Stomach (tissue), 8 donors: ENCODE measurements at regions not wholly inside any gene's neighbourhood (a gene's known extent, or its start where the extent isn't known, plus 50 kb on each side); places are given as distances from the start of the nearest gene placed in this dataset.

Experiments
- DNase-seq, 2 donors: peaks; one replicate each; pipeline versions ENCODE4 v3.0.0 to v3.0.0-alpha.2; 2013 to 2019
- H3K27ac ChIP-seq, 5 donors: fragments of 200-600 bp in 4 of 5; sonication (generic) in 4 of 5; one replicate each; pipeline ENCODE4 v1.5.1; 2013 to 2019; ENCODE audit warnings: mild to moderate bottlenecking in 1 of 5, moderate library complexity in 1 of 5
- H3K27me3 ChIP-seq, 3 donors: fragments of 200-600 bp; sonication (generic); one replicate each; pipeline ENCODE4 v1.5.1; 2017 to 2019; ENCODE audit warnings: mixed run types in 1 of 3
- H3K36me3 ChIP-seq, 4 donors: fragments of 200-600 bp; sonication (generic); 1 replicate in 3 of 4; 2 replicates in 1 of 4; pipeline ENCODE4 v1.5.1; 2016 to 2019
- H3K4me1 ChIP-seq, 4 donors: fragments of 200-600 bp; sonication (generic); one replicate each; pipeline ENCODE4 v1.5.1; 2016 to 2019
- H3K4me3 ChIP-seq, 4 donors: fragments of 200-600 bp; sonication (generic) in 3 of 4; one replicate each; pipeline ENCODE4 v1.5.1; 2016 to 2019; ENCODE audit warnings: mild to moderate bottlenecking in 1 of 4
- H3K9me3 ChIP-seq, 4 donors: fragments of 200-600 bp; sonication (generic); one replicate each; pipeline ENCODE4 v1.5.1; 2016 to 2019
- EP300 ChIP-seq: sonication (generic); formaldehyde crosslinking; IDR thresholded peaks from one replicate; pipeline ENCODE4 v1.6.1; 2017; ENCODE audit warnings: antibody characterized with exemption
- POLR2A ChIP-seq, 4 donors: fragments of 450-650 bp; IDR thresholded peaks; one replicate each; pipeline ENCODE4 v1.6.1; 2016; ENCODE audit warnings: antibody characterized with exemption in 4 of 4, control low read depth in 2 of 4, mild to moderate bottlenecking in 1 of 4, moderate library complexity in 1 of 4
- POLR2AphosphoS5 ChIP-seq, 3 donors: sonication (generic); formaldehyde crosslinking; IDR thresholded peaks; one replicate each; pipeline ENCODE4 v1.6.1; 2016; ENCODE audit warnings: antibody characterized with exemption in 3 of 3
- WGBS, 5 donors: extraction: QIAGEN DNeasy Blood & Tissue Kit in 3 of 5; methylation state at CpG; one replicate each; pipeline versions ENCODE4 v1.1.5 to v1.1.7; 2013 to 2018; 5-methylcytosine and 5-hydroxymethylcytosine counted together
- intact Hi-C: fragments of 100-400 bp; cut with DNase I; formaldehyde crosslinking; loops from one replicate; pipeline ENCODE4 v1.15.1; 2023; ENCODE audit warnings: low total_unique reads
- TF ChIP-seq, protein P1 (sequence below), 7 experiments: fragments of 450-650 bp in 4 of 7; fragments of 200-600 bp in 3 of 7; sonication (generic) in 3 of 7; IDR thresholded peaks; one replicate each; pipeline ENCODE4 v1.5.1; 2016 to 2019; ENCODE audit warnings: antibody characterized with exemption in 7 of 7, control low read depth in 2 of 7, mild to moderate bottlenecking in 1 of 7
- donor health status: healthy with polysubstance abuse.
- donor health status: Bipolar disorder and iron deficiency.
- donor health status: healthy.

DNA sequence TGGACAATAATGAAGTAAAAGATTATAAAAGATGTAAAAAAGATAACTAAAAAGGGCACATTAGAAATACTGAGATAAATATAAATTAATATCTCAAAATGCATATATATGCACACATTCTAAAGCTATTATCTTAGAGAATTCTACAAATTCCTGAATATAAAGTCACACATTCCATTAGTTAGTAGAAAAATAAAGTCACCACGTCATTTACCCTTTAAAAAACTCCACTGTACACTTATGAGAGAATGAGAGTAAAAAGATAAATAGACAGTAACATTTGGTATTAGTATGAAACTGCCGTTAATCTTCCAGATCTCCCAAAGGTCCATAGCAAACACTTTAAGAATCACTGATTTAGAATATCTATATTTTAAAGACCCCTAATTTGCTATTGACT is 67.2 kb upstream of the IL15 start:
- intact Hi-C loops = no loop called here
- no peak overlapping the region for H3K4me3 ChIP-seq
- H3K27me3 ChIP-seq = no peaks in the 10 kb centered on the region
- no peaks in the 10 kb centered on the region for H3K36me3 ChIP-seq
- H3K4me1 ChIP-seq = no peaks in the 10 kb centered on the region
- no peak for TF ChIP-seq EP300
- no peak for TF ChIP-seq POLR2AphosphoS5 (IDR thresholded peaks at IDR 0.05)
- TF ChIP-seq POLR2A (IDR thresholded peaks at IDR 0.05) = no peak
- H3K9me3 ChIP-seq = no peaks in the 10 kb centered on the region
- 74 to 77% (median 75%) methylated on average over 2 of the region's 2 CpGs for WGBS, 5 donors
- no peak overlapping the region for H3K27ac ChIP-seq
- no peak for DNase-seq

DNA sequence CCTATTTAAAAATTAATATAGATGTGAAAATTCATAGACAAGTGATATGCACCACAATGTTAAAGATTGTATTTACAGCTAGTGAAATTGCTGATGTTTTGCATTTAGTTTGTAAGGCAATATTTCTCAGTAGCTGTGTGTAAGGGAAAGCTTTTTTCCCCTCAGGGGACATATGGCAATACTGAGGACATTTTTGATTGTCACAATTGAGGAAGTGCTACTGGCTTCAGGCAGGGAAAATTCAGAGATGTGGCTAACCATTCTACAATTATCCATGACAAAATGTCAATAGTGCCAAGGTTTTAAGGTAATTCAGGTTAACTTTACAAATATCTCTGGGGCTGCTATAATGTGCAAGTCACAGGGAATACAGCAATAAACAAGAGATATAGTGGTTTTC is 66.1 kb upstream of the IL15 start:
- intact Hi-C loops = no loop called here
- Histone ChIP-seq H3K4me3 (no peak overlapping the region), H3K27me3 (no peaks in the 10 kb centered on the region), H3K36me3 (no peaks in the 10 kb centered on the region), H3K9me3 (no peaks in the 10 kb centered on the region), H3K27ac (no peak overlapping the region), H3K4me1 (no peaks in the 10 kb centered on the region)
- DNase-seq = no peak
- TF ChIP-seq POLR2A (IDR thresholded peaks at IDR 0.05) (no peak), POLR2AphosphoS5 (IDR thresholded peaks at IDR 0.05) (no peak), EP300 (no peak)
- TF ChIP-seq, protein P1, sequence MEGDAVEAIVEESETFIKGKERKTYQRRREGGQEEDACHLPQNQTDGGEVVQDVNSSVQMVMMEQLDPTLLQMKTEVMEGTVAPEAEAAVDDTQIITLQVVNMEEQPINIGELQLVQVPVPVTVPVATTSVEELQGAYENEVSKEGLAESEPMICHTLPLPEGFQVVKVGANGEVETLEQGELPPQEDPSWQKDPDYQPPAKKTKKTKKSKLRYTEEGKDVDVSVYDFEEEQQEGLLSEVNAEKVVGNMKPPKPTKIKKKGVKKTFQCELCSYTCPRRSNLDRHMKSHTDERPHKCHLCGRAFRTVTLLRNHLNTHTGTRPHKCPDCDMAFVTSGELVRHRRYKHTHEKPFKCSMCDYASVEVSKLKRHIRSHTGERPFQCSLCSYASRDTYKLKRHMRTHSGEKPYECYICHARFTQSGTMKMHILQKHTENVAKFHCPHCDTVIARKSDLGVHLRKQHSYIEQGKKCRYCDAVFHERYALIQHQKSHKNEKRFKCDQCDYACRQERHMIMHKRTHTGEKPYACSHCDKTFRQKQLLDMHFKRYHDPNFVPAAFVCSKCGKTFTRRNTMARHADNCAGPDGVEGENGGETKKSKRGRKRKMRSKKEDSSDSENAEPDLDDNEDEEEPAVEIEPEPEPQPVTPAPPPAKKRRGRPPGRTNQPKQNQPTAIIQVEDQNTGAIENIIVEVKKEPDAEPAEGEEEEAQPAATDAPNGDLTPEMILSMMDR (IDR thresholded peaks at IDR 0.05) = no peak

DNA sequence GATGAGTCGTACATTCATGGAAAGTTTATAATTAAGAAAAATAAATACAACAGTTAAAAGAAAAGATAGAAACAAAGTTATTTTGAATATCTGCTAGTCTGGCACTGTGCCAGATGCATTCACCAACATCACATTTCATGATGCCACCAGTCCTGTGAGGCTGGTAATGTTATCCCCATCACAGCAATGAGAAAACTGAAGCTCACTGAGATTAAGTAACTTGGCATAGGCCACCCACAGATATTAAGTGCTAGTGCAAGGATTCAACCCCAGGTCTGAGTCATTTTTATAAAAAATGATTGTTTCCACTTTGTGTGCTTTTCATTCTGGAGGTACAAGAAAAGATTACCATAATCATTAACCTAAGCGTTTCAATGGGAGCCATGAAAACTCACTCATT is 65.0 kb upstream of the IL15 start:
- no peaks in the 10 kb centered on the region for H3K36me3 ChIP-seq
- no peaks in the 10 kb centered on the region for H3K4me1 ChIP-seq
- TF ChIP-seq POLR2AphosphoS5 (IDR thresholded peaks at IDR 0.05) (no peak), EP300 (no peak), POLR2A (IDR thresholded peaks at IDR 0.05) (no peak)
- TF ChIP-seq, protein P1 (IDR thresholded peaks at IDR 0.05) = no peak
- H3K4me3 ChIP-seq = no peak overlapping the region
- DNase-seq = no peak
- intact Hi-C loops = no loop called here
- H3K27me3 ChIP-seq = no peaks in the 10 kb centered on the region
- H3K9me3 ChIP-seq = no peaks in the 10 kb centered on the region
- 73 to 79% (median 74%) methylated on average over 2 of the region's 2 CpGs for WGBS, 5 donors
- H3K27ac ChIP-seq = no peak overlapping the region

DNA sequence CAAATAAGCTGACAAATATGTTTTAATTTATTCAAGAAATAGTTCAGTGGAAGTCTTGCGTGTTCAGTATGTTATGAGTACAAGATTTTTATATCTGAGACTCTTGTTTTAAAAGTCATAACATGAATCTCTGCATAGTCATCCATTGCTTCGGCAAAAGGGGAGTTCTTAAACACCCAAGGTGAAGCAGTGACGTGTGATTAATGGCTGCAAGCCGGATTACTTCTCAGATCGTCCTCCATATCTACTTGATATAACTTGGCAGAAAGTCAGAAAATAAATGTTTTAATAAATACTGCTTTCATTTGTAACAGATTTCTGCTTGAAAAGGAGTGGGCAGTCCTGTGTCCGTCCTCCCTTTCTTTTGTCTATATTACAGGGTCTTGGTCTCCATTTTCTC is 64.6 kb upstream of the IL15 start:
- Histone ChIP-seq H3K9me3 (no peaks in the 10 kb centered on the region), H3K27me3 (no peaks in the 10 kb centered on the region), H3K36me3 (no peaks in the 10 kb centered on the region), H3K27ac (no peak overlapping the region), H3K4me3 (no peak overlapping the region), H3K4me1 (no peaks in the 10 kb centered on the region)
- no peak for DNase-seq
- intact Hi-C loops = no loop called here
- WGBS, 5 donors = 65 to 79% (median 68%) methylated on average over 6 of the region's 6 CpGs
- no peak for TF ChIP-seq EP300
- no peak for TF ChIP-seq POLR2A (IDR thresholded peaks at IDR 0.05)
- TF ChIP-seq, protein P1 (IDR thresholded peaks at IDR 0.05) = no peak
- no peak for TF ChIP-seq POLR2AphosphoS5 (IDR thresholded peaks at IDR 0.05)

DNA sequence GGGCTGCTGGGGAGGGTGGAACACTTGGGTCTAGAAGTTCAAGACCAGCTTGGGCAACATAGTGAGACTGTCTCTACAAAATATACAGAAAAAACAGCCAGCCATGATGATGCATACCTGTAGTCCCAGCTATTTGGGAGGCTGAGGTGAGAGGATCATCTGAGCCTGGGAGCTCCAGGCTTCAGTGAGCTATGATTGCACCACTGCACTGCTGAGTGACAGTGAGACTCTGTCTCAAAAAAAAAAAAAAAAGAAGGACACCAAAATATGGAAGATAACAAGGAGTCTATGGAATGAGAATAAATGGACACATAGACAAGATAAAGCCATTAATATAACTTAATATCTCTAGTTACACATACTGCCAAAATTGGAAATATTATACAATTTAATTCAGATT is 62.7 kb upstream of the IL15 start:
- TF ChIP-seq POLR2A (IDR thresholded peaks at IDR 0.05) (no peak), POLR2AphosphoS5 (IDR thresholded peaks at IDR 0.05) (no peak), EP300 (no peak)
- TF ChIP-seq, protein P1 (IDR thresholded peaks at IDR 0.05) = no peak
- intact Hi-C loops = no loop called here
- Histone ChIP-seq H3K27ac (no peak overlapping the region), H3K36me3 (no peaks in the 10 kb centered on the region), H3K4me1 (no peaks in the 10 kb centered on the region), H3K9me3 (no peaks in the 10 kb centered on the region), H3K27me3 (no peaks in the 10 kb centered on the region), H3K4me3 (no peak overlapping the region)
- no peak for DNase-seq
